Suprapubic skin (tissue), 4 donors: ENCODE measurements at regions not wholly inside any gene's neighbourhood (a gene's known extent, or its start where the extent isn't known, plus 50 kb on each side); places are given as distances from the start of the nearest gene placed in this dataset.

Source experiments
- DNase-seq, 2 donors: peaks; one replicate each; pipeline ENCODE4 v3.0.0-alpha.2; 2019; ENCODE audit warnings: low spot score in 2 of 2
- H3K27ac ChIP-seq: fragments of 200-600 bp; sonication (generic); one replicate; pipeline ENCODE4 v1.5.1; 2019
- H3K27me3 ChIP-seq: fragments of 200-600 bp; sonication (generic); one replicate; pipeline ENCODE4 v1.5.1; 2019
- H3K36me3 ChIP-seq: fragments of 200-600 bp; sonication (generic); one replicate; pipeline ENCODE4 v1.5.1; 2019
- H3K4me1 ChIP-seq: fragments of 200-600 bp; sonication (generic); one replicate; pipeline ENCODE4 v1.5.1; 2019
- H3K4me3 ChIP-seq: fragments of 200-600 bp; sonication (generic); one replicate; pipeline ENCODE4 v1.5.1; 2019; ENCODE audit warnings: mild to moderate bottlenecking
- H3K9me3 ChIP-seq: fragments of 200-600 bp; sonication (generic); one replicate; pipeline ENCODE4 v1.5.1; 2019
- EP300 ChIP-seq: sonication (generic); formaldehyde crosslinking; IDR thresholded peaks from one replicate; pipeline ENCODE4 v1.6.1; 2017; ENCODE audit warnings: antibody characterized with exemption
- POLR2A ChIP-seq, 2 donors: fragments of 450-650 bp; IDR thresholded peaks; one replicate each; pipeline ENCODE4 v1.6.1; 2017; ENCODE audit warnings: antibody characterized with exemption in 2 of 2, mild to moderate bottlenecking in 2 of 2, moderate library complexity in 2 of 2
- POLR2AphosphoS5 ChIP-seq, 3 donors: sonication (generic); formaldehyde crosslinking; IDR thresholded peaks; one replicate each; pipeline ENCODE4 v1.6.1; 2017; ENCODE audit warnings: antibody characterized with exemption in 3 of 3
- WGBS: methylation state at CpG from one replicate; pipeline ENCODE4 v1.1.5; 2018; 5-methylcytosine and 5-hydroxymethylcytosine counted together
- TF ChIP-seq, protein P1 (sequence below), 2 donors: fragments of 200-600 bp in 1 of 2; fragments of 450-650 bp in 1 of 2; sonication (generic) in 1 of 2; IDR thresholded peaks; one replicate each; pipeline ENCODE4 v1.5.1; 2016 to 2019; ENCODE audit warnings: antibody characterized with exemption in 2 of 2, mild to moderate bottlenecking in 1 of 2, moderate library complexity in 1 of 2

DNA sequence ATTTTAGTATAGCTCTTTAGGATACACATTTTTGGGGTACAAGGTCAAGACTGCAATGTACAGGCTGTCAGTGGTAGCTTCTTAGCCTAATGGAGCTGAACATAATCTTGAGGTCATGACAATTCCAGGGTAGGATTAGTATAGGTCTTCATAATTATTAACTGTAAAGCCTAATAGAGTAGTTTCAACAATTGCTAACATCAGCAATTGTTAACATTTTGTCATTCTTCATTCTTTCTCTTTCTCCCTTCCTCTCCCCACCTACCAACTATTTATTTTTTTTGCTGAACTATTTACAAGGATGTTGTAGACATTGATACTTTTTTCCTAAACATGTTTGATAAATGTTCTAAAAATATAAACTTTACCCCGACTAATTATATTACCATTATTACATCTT, 461.3 kb upstream of the DCC start:
- H3K27me3 ChIP-seq: no peaks in the 10 kb centered on the region
- DNase-seq: no peak
- H3K27ac ChIP-seq: no peak overlapping the region
- H3K9me3 ChIP-seq: peaks cover 4% of the 10 kb centered on the region
- WGBS: 98% methylated on average over 1 of the region's 1 CpG
- no peaks in the 10 kb centered on the region for H3K36me3 ChIP-seq
- H3K4me1 ChIP-seq: no peaks in the 10 kb centered on the region
- TF ChIP-seq, protein P1, sequence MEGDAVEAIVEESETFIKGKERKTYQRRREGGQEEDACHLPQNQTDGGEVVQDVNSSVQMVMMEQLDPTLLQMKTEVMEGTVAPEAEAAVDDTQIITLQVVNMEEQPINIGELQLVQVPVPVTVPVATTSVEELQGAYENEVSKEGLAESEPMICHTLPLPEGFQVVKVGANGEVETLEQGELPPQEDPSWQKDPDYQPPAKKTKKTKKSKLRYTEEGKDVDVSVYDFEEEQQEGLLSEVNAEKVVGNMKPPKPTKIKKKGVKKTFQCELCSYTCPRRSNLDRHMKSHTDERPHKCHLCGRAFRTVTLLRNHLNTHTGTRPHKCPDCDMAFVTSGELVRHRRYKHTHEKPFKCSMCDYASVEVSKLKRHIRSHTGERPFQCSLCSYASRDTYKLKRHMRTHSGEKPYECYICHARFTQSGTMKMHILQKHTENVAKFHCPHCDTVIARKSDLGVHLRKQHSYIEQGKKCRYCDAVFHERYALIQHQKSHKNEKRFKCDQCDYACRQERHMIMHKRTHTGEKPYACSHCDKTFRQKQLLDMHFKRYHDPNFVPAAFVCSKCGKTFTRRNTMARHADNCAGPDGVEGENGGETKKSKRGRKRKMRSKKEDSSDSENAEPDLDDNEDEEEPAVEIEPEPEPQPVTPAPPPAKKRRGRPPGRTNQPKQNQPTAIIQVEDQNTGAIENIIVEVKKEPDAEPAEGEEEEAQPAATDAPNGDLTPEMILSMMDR (IDR thresholded peaks at IDR 0.05): no peak
- TF ChIP-seq EP300: no peak
- no peak for TF ChIP-seq POLR2AphosphoS5 (IDR thresholded peaks at IDR 0.05)
- no peak for TF ChIP-seq POLR2A (IDR thresholded peaks at IDR 0.05)
- no peak overlapping the region for H3K4me3 ChIP-seq

DNA sequence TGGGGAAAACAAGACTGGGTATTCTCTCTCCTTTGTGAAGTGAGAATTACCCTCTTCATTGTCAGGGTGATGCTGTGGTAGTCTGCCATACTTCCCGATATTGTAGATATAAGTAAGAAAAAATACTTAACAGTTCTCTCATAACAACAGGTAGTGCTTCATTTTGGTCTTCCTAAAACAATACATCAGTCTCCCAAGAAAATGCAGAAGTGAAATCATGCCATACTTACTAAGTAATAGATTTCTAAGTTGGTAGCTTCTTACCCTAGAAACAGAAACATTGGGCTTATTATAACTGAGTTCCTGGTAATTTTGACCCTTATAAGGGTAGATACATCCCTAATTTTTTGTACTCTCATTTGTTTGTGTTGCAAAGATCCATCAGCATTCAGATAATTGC, 460.7 kb upstream of the DCC start:
- H3K4me1 ChIP-seq: no peaks in the 10 kb centered on the region
- no peak for DNase-seq
- peaks cover 4% of the 10 kb centered on the region for H3K9me3 ChIP-seq
- H3K27ac ChIP-seq: no peak overlapping the region
- H3K4me3 ChIP-seq: no peak overlapping the region
- TF ChIP-seq, protein P1 (IDR thresholded peaks at IDR 0.05): no peak
- TF ChIP-seq POLR2A (IDR thresholded peaks at IDR 0.05) (no peak), POLR2AphosphoS5 (IDR thresholded peaks at IDR 0.05) (no peak), EP300 (no peak)
- no peaks in the 10 kb centered on the region for H3K27me3 ChIP-seq
- no peaks in the 10 kb centered on the region for H3K36me3 ChIP-seq
- 88% methylated on average over 1 of the region's 1 CpG for WGBS

DNA sequence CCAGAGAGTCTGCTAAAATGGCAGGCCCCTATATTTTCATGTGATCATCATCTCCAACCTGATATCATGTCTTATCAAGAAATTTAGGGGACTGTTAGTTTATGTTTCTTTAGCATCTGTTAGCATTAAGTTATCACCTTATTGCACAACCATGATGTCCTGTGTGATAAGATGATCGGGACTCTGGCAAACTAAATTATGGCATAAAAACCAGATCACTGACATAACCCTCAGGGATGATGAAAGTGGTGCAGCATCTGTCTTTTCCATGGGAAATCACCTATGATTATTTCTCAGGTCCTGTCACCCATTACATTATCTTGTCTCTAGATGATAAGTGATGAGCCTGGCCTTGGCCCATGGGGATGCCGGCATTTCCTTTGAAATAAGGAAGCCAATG, 458.6 kb upstream of the DCC start:
- H3K36me3 ChIP-seq: no peaks in the 10 kb centered on the region
- 69% methylated on average over 2 of the region's 2 CpGs for WGBS

DNA sequence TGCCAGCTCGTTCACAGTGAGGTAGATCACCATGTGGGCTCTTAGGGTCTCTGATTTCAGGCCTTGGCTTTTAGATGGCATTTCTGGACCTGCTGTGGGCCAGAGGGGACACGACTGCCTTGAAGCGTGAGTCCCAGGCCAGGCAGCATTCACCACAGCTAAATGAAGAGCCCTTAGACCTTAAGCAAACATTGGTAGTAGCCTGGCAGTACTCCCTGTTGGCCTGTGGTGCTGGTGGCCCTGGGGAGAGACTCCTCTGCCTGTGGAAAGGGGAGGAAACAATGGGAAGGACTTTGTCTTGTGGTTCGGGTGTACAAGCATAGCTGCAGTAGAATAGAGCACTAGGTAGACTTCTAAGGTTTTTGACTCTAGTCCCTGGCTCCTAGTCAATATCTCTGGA, 456.0 kb upstream of the DCC start:
- no peak for TF ChIP-seq POLR2AphosphoS5 (IDR thresholded peaks at IDR 0.05)
- no peak for TF ChIP-seq EP300
- no peak for TF ChIP-seq POLR2A (IDR thresholded peaks at IDR 0.05)
- TF ChIP-seq, protein P1 (IDR thresholded peaks at IDR 0.05): no peak
- Histone ChIP-seq H3K4me1 (no peaks in the 10 kb centered on the region), H3K4me3 (no peak overlapping the region), H3K27me3 (no peaks in the 10 kb centered on the region), H3K36me3 (no peaks in the 10 kb centered on the region), H3K27ac (no peak overlapping the region), H3K9me3 (no peaks in the 10 kb centered on the region)
- DNase-seq: no peak
- WGBS: 87% methylated on average over 4 of the region's 4 CpGs

More for the DNA sequence above, 458.6 kb upstream of the DCC start:
- no peaks in the 10 kb centered on the region for H3K4me1 ChIP-seq
- no peak for DNase-seq
- no peaks in the 10 kb centered on the region for H3K27me3 ChIP-seq
- H3K9me3 ChIP-seq: no peaks in the 10 kb centered on the region
- no peak overlapping the region for H3K27ac ChIP-seq
- TF ChIP-seq EP300: no peak
- TF ChIP-seq POLR2AphosphoS5 (IDR thresholded peaks at IDR 0.05): no peak
- TF ChIP-seq POLR2A (IDR thresholded peaks at IDR 0.05): no peak
- TF ChIP-seq, protein P1 (IDR thresholded peaks at IDR 0.05): no peak
- no peak overlapping the region for H3K4me3 ChIP-seq

DNA sequence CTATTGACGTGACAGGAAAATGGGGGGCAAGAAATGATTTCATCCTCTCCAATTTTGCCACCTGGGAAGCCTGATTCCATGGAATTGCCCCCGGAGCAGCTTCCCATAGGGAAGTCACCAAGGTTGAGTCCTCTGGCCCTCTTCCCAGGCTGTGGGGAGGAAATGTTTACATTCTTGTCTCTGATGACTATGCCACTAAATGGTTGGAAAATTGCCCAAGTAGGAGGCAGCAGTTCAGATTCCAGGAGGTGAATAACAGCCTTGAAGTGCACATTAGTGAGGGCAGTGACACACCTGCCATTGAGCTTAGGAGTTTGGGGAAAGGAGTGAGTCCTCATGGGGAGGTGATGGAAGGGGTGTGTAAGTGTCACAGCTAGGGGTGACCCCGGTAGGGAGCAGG, 449.2 kb upstream of the DCC start:
- Histone ChIP-seq H3K27ac (no peak overlapping the region), H3K4me3 (no peak overlapping the region), H3K36me3 (no peaks in the 10 kb centered on the region), H3K27me3 (no peaks in the 10 kb centered on the region), H3K9me3 (no peaks in the 10 kb centered on the region), H3K4me1 (no peaks in the 10 kb centered on the region)
- 60% methylated on average over 3 of the region's 3 CpGs for WGBS
- no peak for DNase-seq
- TF ChIP-seq, protein P1 (IDR thresholded peaks at IDR 0.05): no peak
- TF ChIP-seq EP300 (no peak), POLR2A (IDR thresholded peaks at IDR 0.05) (no peak), POLR2AphosphoS5 (IDR thresholded peaks at IDR 0.05) (no peak)
